ENCODE measurements at regions not wholly inside any gene's neighbourhood (a gene's known extent, or its start where the extent isn't known, plus 50 kb on each side); places are given as distances from the start of the nearest gene placed in this dataset.

DNA sequence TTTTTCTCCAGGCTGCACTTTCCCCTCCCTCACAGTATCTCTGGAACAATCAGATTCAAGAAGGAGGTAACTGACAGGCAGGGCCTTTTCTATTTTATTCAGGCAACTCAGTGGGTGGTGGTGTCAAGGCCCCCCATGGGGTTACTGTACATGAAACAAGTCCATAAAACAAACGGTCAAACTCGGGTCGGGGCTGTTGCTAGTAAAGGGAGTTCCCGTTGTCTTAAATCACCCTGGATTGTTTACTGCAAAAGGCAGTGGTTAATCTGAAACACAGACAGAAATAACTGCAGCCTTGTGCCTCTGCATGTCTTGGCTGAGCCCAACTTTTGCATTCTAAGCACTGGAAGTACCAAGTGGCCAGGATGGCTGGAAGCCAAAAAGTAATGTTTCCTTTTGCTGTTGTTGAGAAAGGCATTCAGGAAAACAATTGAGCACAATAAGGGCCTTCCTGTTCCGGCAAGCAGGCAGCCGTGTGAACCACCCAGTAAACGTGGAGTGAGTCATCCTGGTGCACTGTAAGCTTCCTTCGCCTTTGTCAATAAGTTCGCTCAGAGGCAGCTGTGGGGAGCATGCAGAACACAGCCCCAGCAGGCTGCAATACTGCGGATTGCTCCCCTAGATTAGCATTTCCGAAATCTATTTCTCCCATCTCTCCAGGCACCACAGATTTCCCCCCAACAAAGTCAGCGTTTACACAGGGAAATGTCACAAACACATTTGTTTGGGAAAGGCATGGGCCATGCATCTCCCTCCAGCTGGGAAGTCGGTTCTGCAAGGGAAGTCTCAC is 149.6 kb downstream of the IRS1 start (continued):
- peak; percentile 89 for TF ChIP-seq KAT8 (CRISPR knock-in tag; IDR thresholded peaks at IDR 0.05)
- TF ChIP-seq ZNF790 (CRISPR knock-in tag; IDR thresholded peaks at IDR 0.05; ENCODE audit: borderline replicate concordance): no peak
- TF ChIP-seq ZNF337 (CRISPR knock-in tag; IDR thresholded peaks at IDR 0.05; ENCODE audit: borderline replicate concordance, low read depth): peak; percentile 84; the same call in 1 of the 2 replicates
- TF ChIP-seq ASH2L (IDR thresholded peaks at IDR 0.05; ENCODE audit: insufficient read length, low read depth, low read length): peak; percentile 58
- TF ChIP-seq ZSCAN9 (CRISPR knock-in tag; IDR thresholded peaks at IDR 0.05; ENCODE audit: borderline replicate concordance): peak; percentile 94
- TF ChIP-seq ZNF253 (CRISPR knock-in tag; IDR thresholded peaks at IDR 0.05; ENCODE audit: borderline replicate concordance): no peak
- peak; percentile 80 for TF ChIP-seq SALL2 (CRISPR knock-in tag; IDR thresholded peaks at IDR 0.05)
- no peak for TF ChIP-seq GPN1 (CRISPR knock-in tag; IDR thresholded peaks at IDR 0.05; ENCODE audit: borderline replicate concordance)
- no peak for TF ChIP-seq ZNF550 (CRISPR knock-in tag; IDR thresholded peaks at IDR 0.05; ENCODE audit: borderline replicate concordance)
- TF ChIP-seq TFE3 (CRISPR knock-in tag; IDR thresholded peaks at IDR 0.05): peak; percentile 82
- no peak for TF ChIP-seq MBNL3 (CRISPR knock-in tag; conservative IDR thresholded peaks at IDR 0.05)
- TF ChIP-seq ZSCAN12 (CRISPR knock-in tag; IDR thresholded peaks at IDR 0.05): no peak; the same call in 1 of the 2 replicates
- peak; percentile 71 for TF ChIP-seq DBP (CRISPR knock-in tag; IDR thresholded peaks at IDR 0.05; ENCODE audit: not compliant biosample characterization)
- TF ChIP-seq ZNF772 (CRISPR knock-in tag; IDR thresholded peaks at IDR 0.05): peak; percentile 89; the same call in 1 of the 2 replicates
- TF ChIP-seq SRY (CRISPR knock-in tag; IDR thresholded peaks at IDR 0.05): no peak
- peak; percentile 70 for TF ChIP-seq ZNF12 (CRISPR knock-in tag; IDR thresholded peaks at IDR 0.05)
- TF ChIP-seq ZNF639 (CRISPR knock-in tag; conservative IDR thresholded peaks at IDR 0.05): peak; percentile 57
- TF ChIP-seq HNF1B (CRISPR knock-in tag; IDR thresholded peaks at IDR 0.05): peak; percentile 91
- 0 out of 2 replicates have a peak, but pooled peaks have one; percentile 7 for TF ChIP-seq ZNF784 (CRISPR knock-in tag; IDR thresholded peaks at IDR 0.05; ENCODE audit: borderline replicate concordance)
- no peak for TF ChIP-seq ZC3H4 (CRISPR knock-in tag; IDR thresholded peaks at IDR 0.05; ENCODE audit: borderline replicate concordance)
- peak; percentile 80; the same call in 1 of the 2 replicates for TF ChIP-seq ZNF563 (CRISPR knock-in tag; IDR thresholded peaks at IDR 0.05)
- TF ChIP-seq REL (CRISPR knock-in tag; conservative IDR thresholded peaks at IDR 0.05): no peak
- TF ChIP-seq ZNF773 (CRISPR knock-in tag; IDR thresholded peaks at IDR 0.05; ENCODE audit: borderline replicate concordance): no peak
- peak; percentile 96 for TF ChIP-seq TRIM24 (CRISPR knock-in tag; IDR thresholded peaks at IDR 0.05)
